GM19043 (cell line): ENCODE measurements at regions not wholly inside any gene's neighbourhood (a gene's known extent, or its start where the extent isn't known, plus 50 kb on each side); places are given as distances from the start of the nearest gene placed in this dataset.

Source experiments
- ATAC-seq: cut with Tn5 transposase; IDR thresholded peaks from one replicate; pipeline ENCODE4 v1.9.1; 2021; ENCODE audit warnings: low read depth; ENCODE audit not compliant: unreplicated experiment

- ATAC-seq = no peak
These were observed 197.7 kb upstream of the GSE1 start for GRCh38 chr16:85415196-85416090.

- no peak for ATAC-seq
These were observed 196.7 kb upstream of the GSE1 start for GRCh38 chr16:85416228-85417109.

GRCh38 chr16:85417156-85417860, 195.8 kb upstream of the GSE1 start:
- no peak for ATAC-seq

GRCh38 chr16:85418978-85419491, 194.1 kb upstream of the GSE1 start:
- no peak for ATAC-seq

GRCh38 chr16:85419503-85420408, 193.4 kb upstream of the GSE1 start:
- no peak for ATAC-seq

- ATAC-seq = peak; percentile 56
These were observed 192.4 kb upstream of the GSE1 start for GRCh38 chr16:85420501-85421337.

GRCh38 chr16:85421338-85422195, 191.6 kb upstream of the GSE1 start:
- no peak for ATAC-seq

- ATAC-seq = no peak
These were observed 190.9 kb upstream of the GSE1 start for GRCh38 chr16:85422196-85422631.

GRCh38 chr16:85422632-85423550, 190.2 kb upstream of the GSE1 start:
- ATAC-seq = no peak

GRCh38 chr16:85423631-85424030, 189.5 kb upstream of the GSE1 start:
- no peak for ATAC-seq

GRCh38 chr16:85424260-85425073, 188.7 kb upstream of the GSE1 start:
- no peak for ATAC-seq

GRCh38 chr16:85425074-85425662, 188.0 kb upstream of the GSE1 start:
- ATAC-seq = no peak

GRCh38 chr16:85426806-85427205, 186.3 kb upstream of the GSE1 start:
- ATAC-seq = no peak

- no peak for ATAC-seq
These were observed 184.8 kb upstream of the GSE1 start for GRCh38 chr16:85428168-85428898.
